Esophagus squamous epithelium (tissue), 4 donors: ENCODE measurements at regions not wholly inside any gene's neighbourhood (a gene's known extent, or its start where the extent isn't known, plus 50 kb on each side); places are given as distances from the start of the nearest gene placed in this dataset.

Experiments
- CTCF ChIP-seq, 6 experiments: fragments of 450-650 bp in 4 of 6; fragments of 200-600 bp in 2 of 6; sonication (generic) in 2 of 6; IDR thresholded peaks; one replicate each; pipeline ENCODE4 v1.5.1; 2016 to 2019; ENCODE audit warnings: antibody characterized with exemption in 6 of 6, mild to moderate bottlenecking in 4 of 6, moderate library complexity in 4 of 6
- POLR2A ChIP-seq, 4 donors: fragments of 450-650 bp; IDR thresholded peaks; one replicate each; pipeline ENCODE4 v1.6.1; 2017; ENCODE audit warnings: antibody characterized with exemption in 4 of 4, mild to moderate bottlenecking in 4 of 4, moderate library complexity in 3 of 4

DNA sequence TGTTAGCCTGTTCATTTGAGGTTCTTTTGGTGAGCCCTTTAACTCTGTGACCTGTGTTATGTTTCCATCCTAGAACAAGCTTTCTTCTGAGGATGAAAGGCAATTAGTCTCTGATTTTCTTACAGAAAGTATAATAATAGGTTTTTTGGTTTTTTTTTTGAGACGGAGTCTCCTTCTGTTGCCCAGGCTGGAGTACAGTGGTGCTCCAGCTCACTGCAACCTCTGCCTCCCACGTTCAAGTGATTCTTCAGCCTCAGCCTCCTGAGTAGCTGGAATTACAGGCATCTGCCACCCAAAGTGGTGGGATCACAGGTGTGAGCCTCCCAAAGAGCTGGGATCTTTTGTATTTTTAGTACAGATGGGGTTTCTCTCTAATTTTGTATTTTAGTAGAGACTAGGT is 52.7 kb upstream of the SYNE2 start:
- no peak for TF ChIP-seq CTCF (IDR thresholded peaks at IDR 0.05)
- TF ChIP-seq POLR2A (IDR thresholded peaks at IDR 0.05), result no peak
